ENCODE measurements at regions not wholly inside any gene's neighbourhood (a gene's known extent, or its start where the extent isn't known, plus 50 kb on each side); places are given as distances from the start of the nearest gene placed in this dataset.

DNA sequence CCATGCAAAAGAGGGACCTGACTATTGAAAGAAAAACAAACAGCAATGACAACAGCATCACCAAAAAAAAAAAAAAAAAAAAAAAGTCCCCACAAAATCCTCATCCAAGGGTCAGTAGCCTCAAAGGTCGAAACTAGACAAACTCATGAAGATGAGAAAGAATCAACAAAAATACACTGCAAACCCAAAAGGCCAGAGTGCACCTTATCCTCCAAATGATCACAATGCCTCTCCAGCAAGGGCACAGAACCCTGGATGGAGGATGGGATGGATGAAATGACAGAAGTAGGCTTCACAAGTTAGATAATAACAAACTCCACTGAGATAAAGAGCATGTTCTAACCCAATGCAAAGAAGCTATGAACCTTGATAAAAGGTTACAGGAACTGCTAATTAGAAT lies 250.4 kb upstream of the GRAMD2B start:
- Histone ChIP-seq H3K36me3 (ENCODE audit: insufficient read depth, low read length) (no peaks in the 10 kb centered on the region), H3K9me3 (ENCODE audit: low read length) (no peaks in the 10 kb centered on the region), H3K4me2 (ENCODE audit: low read length) (no peak overlapping the region), H3K4me1 (ENCODE audit: insufficient read depth, low read length, poor library complexity, severe bottlenecking) (no peaks in the 10 kb centered on the region), H3K9me2 (ENCODE audit: insufficient read depth, low read length) (no peaks in the 10 kb centered on the region), H3K79me2 (ENCODE audit: insufficient read depth, low read depth, low read length) (no peaks in the 10 kb centered on the region), H3K27ac (ENCODE audit: low read depth, low read length, poor library complexity, severe bottlenecking) (no peak overlapping the region), H2AFZ (ENCODE audit: low read length) (no peak overlapping the region), H3K4me3 (ENCODE audit: low read depth, low read length, poor library complexity, severe bottlenecking) (no peak overlapping the region), H4K20me1 (ENCODE audit: insufficient read depth, low read length) (no peaks in the 10 kb centered on the region)
- BruUV-seq (replicated peaks) = no TSS peak
- CTCF ChIA-PET (ENCODE audit: unreplicated experiment) = no interaction called here
- no peak for DNase-seq (ENCODE audit: low spot score)
- POLR2A ChIA-PET = no interaction called here
- TF ChIP-seq, protein P1, sequence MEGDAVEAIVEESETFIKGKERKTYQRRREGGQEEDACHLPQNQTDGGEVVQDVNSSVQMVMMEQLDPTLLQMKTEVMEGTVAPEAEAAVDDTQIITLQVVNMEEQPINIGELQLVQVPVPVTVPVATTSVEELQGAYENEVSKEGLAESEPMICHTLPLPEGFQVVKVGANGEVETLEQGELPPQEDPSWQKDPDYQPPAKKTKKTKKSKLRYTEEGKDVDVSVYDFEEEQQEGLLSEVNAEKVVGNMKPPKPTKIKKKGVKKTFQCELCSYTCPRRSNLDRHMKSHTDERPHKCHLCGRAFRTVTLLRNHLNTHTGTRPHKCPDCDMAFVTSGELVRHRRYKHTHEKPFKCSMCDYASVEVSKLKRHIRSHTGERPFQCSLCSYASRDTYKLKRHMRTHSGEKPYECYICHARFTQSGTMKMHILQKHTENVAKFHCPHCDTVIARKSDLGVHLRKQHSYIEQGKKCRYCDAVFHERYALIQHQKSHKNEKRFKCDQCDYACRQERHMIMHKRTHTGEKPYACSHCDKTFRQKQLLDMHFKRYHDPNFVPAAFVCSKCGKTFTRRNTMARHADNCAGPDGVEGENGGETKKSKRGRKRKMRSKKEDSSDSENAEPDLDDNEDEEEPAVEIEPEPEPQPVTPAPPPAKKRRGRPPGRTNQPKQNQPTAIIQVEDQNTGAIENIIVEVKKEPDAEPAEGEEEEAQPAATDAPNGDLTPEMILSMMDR (conservative IDR thresholded peaks at IDR 0.05; ENCODE audit: low read length) = no peak
- no peak for TF ChIP-seq EZH2phosphoT487 (IDR thresholded peaks at IDR 0.05; ENCODE audit: borderline replicate concordance, low read depth, low read length)
- intact Hi-C loops (cut with micrococcal nuclease; ENCODE audit: unreplicated experiment) = no loop called here

DNA sequence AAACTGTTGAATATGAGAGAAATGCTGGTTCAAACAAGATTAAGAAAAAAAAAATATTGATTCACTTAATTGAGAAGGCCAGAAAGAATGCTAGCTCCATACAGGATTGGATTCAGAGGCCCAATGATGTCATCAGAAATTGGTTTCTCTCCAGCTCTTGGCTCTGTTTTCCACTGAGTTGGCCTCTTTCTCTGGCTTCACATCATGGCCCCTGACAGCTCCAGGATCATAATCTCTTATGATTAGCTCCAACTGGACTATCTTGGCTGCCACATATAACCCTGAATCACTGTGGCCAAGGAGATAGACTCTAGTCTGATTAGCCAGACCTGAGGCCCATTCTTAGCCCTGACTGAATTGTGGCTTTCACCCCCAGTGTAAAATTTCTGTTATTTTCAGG lies 244.7 kb upstream of the GRAMD2B start:
- Histone ChIP-seq H3K9me2 (ENCODE audit: insufficient read depth, low read length) (no peaks in the 10 kb centered on the region), H3K4me3 (ENCODE audit: low read depth, low read length, poor library complexity, severe bottlenecking) (no peak overlapping the region), H3K79me2 (ENCODE audit: insufficient read depth, low read depth, low read length) (no peaks in the 10 kb centered on the region), H3K4me1 (ENCODE audit: insufficient read depth, low read length, poor library complexity, severe bottlenecking) (no peaks in the 10 kb centered on the region), H3K27ac (ENCODE audit: low read depth, low read length, poor library complexity, severe bottlenecking) (no peak overlapping the region), H4K20me1 (ENCODE audit: insufficient read depth, low read length) (no peaks in the 10 kb centered on the region), H3K36me3 (ENCODE audit: insufficient read depth, low read length) (no peaks in the 10 kb centered on the region), H3K9me3 (ENCODE audit: low read length) (no peaks in the 10 kb centered on the region), H2AFZ (ENCODE audit: low read length) (no peak overlapping the region), H3K4me2 (ENCODE audit: low read length) (no peak overlapping the region)
- DNase-seq (ENCODE audit: low spot score) = no peak
- TF ChIP-seq, protein P1 (conservative IDR thresholded peaks at IDR 0.05; ENCODE audit: low read length) = no peak
- intact Hi-C loops (cut with micrococcal nuclease; ENCODE audit: unreplicated experiment) = no loop called here
- no TSS peak for BruUV-seq (replicated peaks)
- CTCF ChIA-PET (ENCODE audit: unreplicated experiment) = no interaction called here
- POLR2A ChIA-PET = interaction anchor here (0.6 kb wide), 1 partner anchor 44 kb away, joined by 3 read pairs; no protein-coding TSS in a partner anchor

DNA sequence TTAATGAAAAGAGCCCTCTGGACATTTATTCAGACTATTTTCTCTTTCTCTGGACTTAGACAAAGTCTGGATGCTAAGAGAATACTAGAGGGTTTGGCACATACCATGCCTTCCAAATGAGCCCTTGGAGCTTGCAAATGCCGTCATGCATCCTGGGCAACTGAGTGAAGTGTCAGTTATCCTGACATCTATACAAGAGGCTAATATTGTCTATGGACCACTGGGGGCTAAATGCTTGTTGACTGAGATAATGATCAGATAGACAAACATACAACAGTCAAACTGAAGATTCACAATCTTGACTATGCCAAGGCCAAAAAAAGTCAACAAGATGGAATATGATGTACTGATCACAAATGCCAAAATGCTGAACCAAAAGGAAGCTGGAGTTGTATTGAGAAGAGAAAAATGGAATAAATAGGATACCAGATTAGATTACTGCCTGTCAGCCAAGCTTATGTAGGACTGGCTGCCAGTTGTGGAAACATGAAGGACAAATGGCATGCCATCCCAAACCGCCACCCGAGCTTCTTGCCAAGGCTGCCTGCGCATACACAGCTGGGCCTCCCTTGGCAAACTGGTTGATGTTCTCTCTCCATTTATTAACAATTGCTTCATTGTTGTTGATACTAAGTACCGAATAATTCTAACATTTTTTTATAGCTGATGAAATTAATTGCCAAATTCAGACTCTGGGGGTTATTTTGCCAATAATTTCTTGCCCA lies 240.1 kb upstream of the GRAMD2B start:
- ChIA-PET CTCF (ENCODE audit: unreplicated experiment) (interaction anchor here (0.5 kb wide), 1 partner anchor 1039 kb away, joined by 4 read pairs; no protein-coding TSS in a partner anchor), POLR2A (no interaction called here)
- intact Hi-C loops (cut with micrococcal nuclease; ENCODE audit: unreplicated experiment) = no loop called here

More for the DNA sequence above, 240.1 kb upstream of the GRAMD2B start:
- H3K27ac ChIP-seq (ENCODE audit: low read depth, low read length, poor library complexity, severe bottlenecking) = no peak overlapping the region
- no peak overlapping the region for H3K4me2 ChIP-seq (ENCODE audit: low read length)
- no peaks in the 10 kb centered on the region for H3K36me3 ChIP-seq (ENCODE audit: insufficient read depth, low read length)
- BruUV-seq (replicated peaks) = no TSS peak
- no peak for DNase-seq (ENCODE audit: low spot score)
- no peak overlapping the region for H3K4me3 ChIP-seq (ENCODE audit: low read depth, low read length, poor library complexity, severe bottlenecking)
- TF ChIP-seq, protein P1 (conservative IDR thresholded peaks at IDR 0.05; ENCODE audit: low read length) = no peak
- no peak for TF ChIP-seq EZH2phosphoT487 (IDR thresholded peaks at IDR 0.05; ENCODE audit: borderline replicate concordance, low read depth, low read length)
- H3K9me3 ChIP-seq (ENCODE audit: low read length) = no peaks in the 10 kb centered on the region
- no peaks in the 10 kb centered on the region for H3K79me2 ChIP-seq (ENCODE audit: insufficient read depth, low read depth, low read length)
- H2AFZ ChIP-seq (ENCODE audit: low read length) = no peak overlapping the region
- H3K4me1 ChIP-seq (ENCODE audit: insufficient read depth, low read length, poor library complexity, severe bottlenecking) = no peaks in the 10 kb centered on the region
- H4K20me1 ChIP-seq (ENCODE audit: insufficient read depth, low read length) = no peaks in the 10 kb centered on the region
- H3K9me2 ChIP-seq (ENCODE audit: insufficient read depth, low read length) = no peaks in the 10 kb centered on the region
